ENCODE measurements at regions not wholly inside any gene's neighbourhood (a gene's known extent, or its start where the extent isn't known, plus 50 kb on each side); places are given as distances from the start of the nearest gene placed in this dataset.

- H3K27ac ChIP-seq, result no peak overlapping the region
- TF ChIP-seq ZFX (IDR thresholded peaks at IDR 0.05; ENCODE audit: borderline replicate concordance), result no peak
Observed at GRCh38 chr5:38207343-38207742, 51.0 kb upstream of the EGFLAM start.

- no peak overlapping the region for H3K27ac ChIP-seq
- no peak for TF ChIP-seq ZFX (IDR thresholded peaks at IDR 0.05; ENCODE audit: borderline replicate concordance)
- no peak for TF ChIP-seq CTCF (IDR thresholded peaks at IDR 0.05)
Observed at GRCh38 chr5:38202741-38203140, 55.6 kb upstream of the EGFLAM start.

DNA sequence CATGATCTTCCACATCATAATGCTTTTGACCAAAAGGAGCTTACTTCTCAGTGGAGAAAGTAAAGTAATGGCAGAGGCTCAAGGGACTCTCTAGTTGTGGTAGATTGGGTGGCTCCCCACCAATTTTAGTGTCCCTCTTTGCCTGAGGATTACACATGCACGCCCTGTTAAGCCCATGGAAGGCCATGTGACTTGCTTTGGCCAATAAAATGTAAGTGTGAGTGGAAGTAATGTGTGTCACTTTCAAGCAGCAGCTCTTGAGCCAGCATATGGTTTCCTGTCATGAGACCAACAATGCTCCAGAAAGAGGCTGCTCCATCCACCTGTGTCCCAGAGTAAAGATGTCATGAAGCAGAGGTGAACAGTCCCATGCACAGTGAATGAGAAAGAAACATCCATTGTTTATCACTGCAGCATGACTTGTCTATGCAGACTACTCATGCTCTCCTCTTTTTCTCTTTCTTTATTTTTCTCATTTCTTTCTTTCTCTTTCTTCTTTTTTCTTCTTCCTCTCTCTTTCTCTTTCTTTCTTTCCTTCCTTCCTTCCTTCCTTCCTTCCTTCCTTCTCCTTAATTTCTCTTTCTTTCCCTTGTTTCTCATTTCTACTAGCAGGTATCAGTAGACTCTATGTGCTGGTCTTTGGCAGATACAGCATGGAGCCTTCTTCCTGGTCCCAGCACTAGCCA, 57.3 kb upstream of the EGFLAM start:
- TF ChIP-seq ZFX (IDR thresholded peaks at IDR 0.05; ENCODE audit: borderline replicate concordance) (no peak), CTCF (IDR thresholded peaks at IDR 0.05) (no peak)

GRCh38 chr5:38197118-38197517, 61.2 kb upstream of the EGFLAM start:
- no peak overlapping the region for H3K27ac ChIP-seq
- TF ChIP-seq CTCF (IDR thresholded peaks at IDR 0.05) (no peak), ZFX (IDR thresholded peaks at IDR 0.05; ENCODE audit: borderline replicate concordance) (no peak)

More for the DNA sequence above, 57.3 kb upstream of the EGFLAM start:
- no peak overlapping the region for H3K27ac ChIP-seq

GRCh38 chr5:38193015-38193581, 65.3 kb upstream of the EGFLAM start:
- no peak overlapping the region for H3K27ac ChIP-seq
- no peak for TF ChIP-seq ZFX (IDR thresholded peaks at IDR 0.05; ENCODE audit: borderline replicate concordance)
- peak; percentile 84 for TF ChIP-seq CTCF (IDR thresholded peaks at IDR 0.05)

DNA sequence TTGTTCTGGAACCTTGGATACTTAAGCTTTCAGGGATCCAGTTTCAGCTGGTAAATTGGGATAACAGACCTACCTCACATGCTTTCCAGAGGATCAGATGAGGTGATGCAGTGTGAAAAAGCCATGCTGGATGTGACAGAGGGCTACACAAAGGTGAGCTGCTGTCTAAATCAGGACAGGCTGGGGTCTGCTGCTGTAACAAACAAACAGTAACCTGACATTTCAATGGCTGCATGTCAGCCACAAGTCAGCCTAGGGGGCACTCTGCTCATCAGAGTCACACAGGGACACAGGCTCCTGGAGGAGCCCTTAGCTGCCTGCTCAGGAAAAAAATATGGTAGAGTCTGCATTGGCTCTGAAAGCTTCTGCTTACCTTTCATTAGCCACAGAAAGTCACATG, 66.7 kb upstream of the EGFLAM start:
- no peak overlapping the region for H3K27ac ChIP-seq
- TF ChIP-seq ZFX (IDR thresholded peaks at IDR 0.05; ENCODE audit: borderline replicate concordance) (no peak), CTCF (IDR thresholded peaks at IDR 0.05) (no peak)

- H3K27ac ChIP-seq, result no peak overlapping the region
- TF ChIP-seq ZFX (IDR thresholded peaks at IDR 0.05; ENCODE audit: borderline replicate concordance) (no peak), CTCF (IDR thresholded peaks at IDR 0.05) (no peak)
Observed at GRCh38 chr5:38190111-38190510, 68.2 kb upstream of the EGFLAM start.

All from 22Rv1 (cell line).